Astrocyte (in vitro differentiated cells and primary cell): ENCODE measurements at regions not wholly inside any gene's neighbourhood (a gene's known extent, or its start where the extent isn't known, plus 50 kb on each side); places are given as distances from the start of the nearest gene placed in this dataset.

Source experiments
- CTCF ChIP-seq: IDR thresholded peaks from 2 replicates; pipeline ENCODE4 v1.5.1; 2011; ENCODE audit warnings: low read depth, mild to moderate bottlenecking, inconsistent platforms, low read length, moderate library complexity; ENCODE audit not compliant: insufficient read depth
- EZH2 ChIP-seq: IDR thresholded peaks from 2 replicates; pipeline ENCODE4 v1.6.1; 2012; ENCODE audit warnings: mild to moderate bottlenecking, low read length, inconsistent platforms; ENCODE audit not compliant: insufficient read depth

DNA sequence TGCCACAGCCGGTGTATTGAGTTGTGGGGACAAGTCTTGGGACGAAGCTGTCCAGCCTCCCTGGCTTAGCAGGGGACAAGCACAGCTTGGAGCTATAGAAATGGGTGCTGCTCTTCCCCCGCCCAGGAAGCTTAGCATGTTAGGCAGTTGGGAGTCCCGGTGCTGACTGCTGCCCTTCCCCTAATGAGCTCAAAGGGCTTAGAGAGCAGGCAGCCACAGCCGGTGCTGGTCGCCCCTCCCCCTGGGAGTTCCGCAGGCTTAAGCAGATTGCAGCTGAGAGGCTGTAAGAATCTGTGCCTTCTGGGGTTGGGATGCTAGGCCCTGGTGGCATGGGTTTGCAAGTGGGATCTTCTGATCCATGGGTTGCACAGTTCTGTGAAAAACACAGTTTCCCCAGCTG lies 237.3 kb downstream of the DCDC2C start:
- TF ChIP-seq CTCF, result no peak
- TF ChIP-seq EZH2, result no peak
